ENCODE measurements at regions not wholly inside any gene's neighbourhood (a gene's known extent, or its start where the extent isn't known, plus 50 kb on each side); places are given as distances from the start of the nearest gene placed in this dataset.

- no peak overlapping the region for H3K4me3 ChIP-seq (ENCODE audit: low read length)
- no peak for TF ChIP-seq CTCF (conservative IDR thresholded peaks at IDR 0.05; ENCODE audit: low read length)
- DNase-seq (ENCODE audit: low read depth), result no peak
Measured at GRCh38 chr3:139104062-139104461, 59.4 kb upstream of the PRR23C start.

GRCh38 chr3:139105154-139105702, 60.5 kb upstream of the PRR23C start:
- no peak for TF ChIP-seq CTCF (conservative IDR thresholded peaks at IDR 0.05; ENCODE audit: low read length)
- no peak for DNase-seq (ENCODE audit: low read depth)
- no peak overlapping the region for H3K4me3 ChIP-seq (ENCODE audit: low read length)

- H3K4me3 ChIP-seq (ENCODE audit: low read length), result no peak overlapping the region
- no peak for DNase-seq (ENCODE audit: low read depth)
- no peak for TF ChIP-seq CTCF (conservative IDR thresholded peaks at IDR 0.05; ENCODE audit: low read length)
Measured at GRCh38 chr3:139106013-139106932, 61.6 kb upstream of the PRR23C start.

GRCh38 chr3:139107424-139108252, 62.9 kb upstream of the PRR23C start:
- TF ChIP-seq CTCF (conservative IDR thresholded peaks at IDR 0.05; ENCODE audit: low read length), result no peak
- DNase-seq (ENCODE audit: low read depth), result no peak
- no peak overlapping the region for H3K4me3 ChIP-seq (ENCODE audit: low read length)

- no peak for DNase-seq (ENCODE audit: low read depth)
- no peak overlapping the region for H3K4me3 ChIP-seq (ENCODE audit: low read length)
- TF ChIP-seq CTCF (conservative IDR thresholded peaks at IDR 0.05; ENCODE audit: low read length), result no peak
Measured at GRCh38 chr3:139108253-139108969, 63.7 kb upstream of the PRR23C start.

GRCh38 chr3:139109271-139109670, 64.6 kb upstream of the PRR23C start:
- H3K4me3 ChIP-seq (ENCODE audit: low read length), result no peak overlapping the region
- no peak for DNase-seq (ENCODE audit: low read depth)
- TF ChIP-seq CTCF (conservative IDR thresholded peaks at IDR 0.05; ENCODE audit: low read length), result no peak

All from AG10803 (cell line).